HEK293T (cell line): ENCODE measurements at regions not wholly inside any gene's neighbourhood (a gene's known extent, or its start where the extent isn't known, plus 50 kb on each side); places are given as distances from the start of the nearest gene placed in this dataset.

Source experiments
- CTCF ChIA-PET: fragments of 350-600 bp; formaldehyde crosslinking; extraction: SDS; loops from one replicate; lab custom pipeline; 2021; ENCODE audit warnings: antibody characterized with exemption, inconsistent platforms; lab: Yijun Ruan, JAX
- POLR2A ChIA-PET: fragments of 350-600 bp; formaldehyde crosslinking; extraction: SDS; loops from one replicate; lab custom pipeline; 2020; ENCODE audit warnings: antibody characterized with exemption, inconsistent platforms; lab: Yijun Ruan, JAX
- DNase-seq: peaks from one replicate; pipeline ENCODE4 v3.0.0; 2012; ENCODE audit warnings: mixed read lengths; ENCODE audit errors: extremely low spot score
- ARNT ChIP-seq: fragments of 450-650 bp; IDR thresholded peaks from 2 replicates; pipeline ENCODE4 v1.6.1; 2017; ENCODE audit warnings: mild to moderate bottlenecking
- BHLHE40 ChIP-seq: fragments of 450-650 bp; IDR thresholded peaks from 2 replicates; pipeline ENCODE4 v1.6.1; 2016; ENCODE audit warnings: mild to moderate bottlenecking, moderate library complexity, borderline replicate concordance
- CTBP1 ChIP-seq: fragments of 450-650 bp; IDR thresholded peaks from 2 replicates; pipeline ENCODE4 v1.6.1; 2016; ENCODE audit warnings: borderline replicate concordance
- ELF4 ChIP-seq: fragments of 450-650 bp; IDR thresholded peaks from 2 replicates; pipeline ENCODE4 v1.6.1; 2017; ENCODE audit warnings: antibody characterized with exemption
- FOXA1 ChIP-seq: fragments of 450-650 bp; IDR thresholded peaks from 2 replicates; pipeline ENCODE4 v1.6.1; 2016; ENCODE audit warnings: mild to moderate bottlenecking
- FOXK2 ChIP-seq: fragments of 450-650 bp; IDR thresholded peaks from 2 replicates; pipeline ENCODE4 v1.6.1; 2016; ENCODE audit warnings: mild to moderate bottlenecking
- FOXM1 ChIP-seq: fragments of 450-650 bp; IDR thresholded peaks from 2 replicates; pipeline ENCODE4 v1.6.1; 2017; ENCODE audit warnings: mild to moderate bottlenecking, borderline replicate concordance
- HDGF ChIP-seq: fragments of 450-650 bp; IDR thresholded peaks from 2 replicates; pipeline ENCODE4 v1.6.1; 2017; ENCODE audit warnings: antibody characterized with exemption, borderline replicate concordance
- L3MBTL2 ChIP-seq: fragments of 450-650 bp; conservative IDR thresholded peaks from 2 replicates; pipeline ENCODE4 v1.6.1; 2016; ENCODE audit warnings: mild to moderate bottlenecking
- LEF1 ChIP-seq: fragments of 450-650 bp; IDR thresholded peaks from 2 replicates; pipeline ENCODE4 v1.6.1; 2017; ENCODE audit warnings: mild to moderate bottlenecking, borderline replicate concordance
- NFRKB ChIP-seq: fragments of 450-650 bp; IDR thresholded peaks from 2 replicates; pipeline ENCODE4 v1.6.1; 2016; ENCODE audit warnings: mild to moderate bottlenecking, moderate library complexity
- SP1 ChIP-seq: fragments of 450-650 bp; IDR thresholded peaks from 2 replicates; pipeline ENCODE4 v1.6.1; 2017
- SUZ12 ChIP-seq: fragments of 450-650 bp; IDR thresholded peaks from 2 replicates; pipeline ENCODE4 v1.6.1; 2016; ENCODE audit warnings: mild to moderate bottlenecking
- TARDBP ChIP-seq: fragments of 450-650 bp; IDR thresholded peaks from 2 replicates; pipeline ENCODE4 v1.6.1; 2016
- ZNF384 ChIP-seq: fragments of 450-650 bp; IDR thresholded peaks from 2 replicates; pipeline ENCODE4 v1.6.1; 2016
- TF ChIP-seq, protein P1 (sequence below): fragments of 450-650 bp; IDR thresholded peaks from 2 replicates; pipeline ENCODE4 v1.6.1; 2016

GRCh38 chr5:93845376-93845775 is 104.0 kb upstream of the POU5F2 start:
- TF ChIP-seq ELF4, result no peak
- TF ChIP-seq LEF1, result no peak
- no peak for TF ChIP-seq FOXM1
- TF ChIP-seq SP1, result no peak
- TF ChIP-seq ARNT, result no peak
- TF ChIP-seq BHLHE40, result no peak
- TF ChIP-seq HDGF, result no peak
- TF ChIP-seq L3MBTL2, result no peak
- no peak for TF ChIP-seq FOXA1
- no peak for TF ChIP-seq SUZ12
- TF ChIP-seq CTBP1, result no peak
- TF ChIP-seq, protein P1, sequence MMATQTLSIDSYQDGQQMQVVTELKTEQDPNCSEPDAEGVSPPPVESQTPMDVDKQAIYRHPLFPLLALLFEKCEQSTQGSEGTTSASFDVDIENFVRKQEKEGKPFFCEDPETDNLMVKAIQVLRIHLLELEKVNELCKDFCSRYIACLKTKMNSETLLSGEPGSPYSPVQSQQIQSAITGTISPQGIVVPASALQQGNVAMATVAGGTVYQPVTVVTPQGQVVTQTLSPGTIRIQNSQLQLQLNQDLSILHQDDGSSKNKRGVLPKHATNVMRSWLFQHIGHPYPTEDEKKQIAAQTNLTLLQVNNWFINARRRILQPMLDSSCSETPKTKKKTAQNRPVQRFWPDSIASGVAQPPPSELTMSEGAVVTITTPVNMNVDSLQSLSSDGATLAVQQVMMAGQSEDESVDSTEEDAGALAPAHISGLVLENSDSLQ, result no peak
- POLR2A ChIA-PET, result no interaction called here
- DNase-seq, result no peak
- CTCF ChIA-PET, result no interaction called here

DNA sequence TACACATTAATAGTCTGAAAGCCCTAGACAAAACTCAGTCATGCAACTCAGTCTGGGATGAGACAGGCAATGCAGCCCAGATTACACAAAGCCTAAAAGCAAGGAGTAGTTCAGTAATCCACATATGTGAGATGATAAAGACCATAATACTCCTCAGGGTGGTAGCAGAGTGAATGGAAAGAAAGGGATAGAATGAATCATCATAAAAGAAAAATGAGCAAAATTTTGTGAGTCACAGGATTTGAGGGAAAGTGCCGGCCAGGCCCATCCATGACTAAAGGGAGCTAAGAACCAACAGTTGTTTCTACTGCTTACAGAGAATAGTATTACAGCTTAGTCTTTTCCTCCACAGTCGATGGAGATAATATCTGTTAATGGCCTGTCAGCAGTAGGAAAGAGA is 90.0 kb upstream of the POU5F2 start:
- DNase-seq, result no peak
- no peak for TF ChIP-seq TARDBP
- CTCF ChIA-PET, result no interaction called here
- POLR2A ChIA-PET, result no interaction called here

GRCh38 chr5:93830893-93831292 is 89.5 kb upstream of the POU5F2 start:
- TF ChIP-seq, protein P1, result no peak
- no peak for TF ChIP-seq BHLHE40
- no peak for TF ChIP-seq NFRKB
- no peak for TF ChIP-seq L3MBTL2
- TF ChIP-seq SUZ12, result no peak
- no peak for TF ChIP-seq ZNF384
- no peak for TF ChIP-seq TARDBP
- TF ChIP-seq FOXM1, result no peak
- TF ChIP-seq FOXK2, result no peak
- no peak for TF ChIP-seq HDGF
- no peak for TF ChIP-seq FOXA1
- TF ChIP-seq CTBP1, result no peak
- no peak for TF ChIP-seq ARNT
- TF ChIP-seq SP1, result no peak
- ChIA-PET CTCF (no interaction called here), POLR2A (no interaction called here)
- no peak for DNase-seq

DNA sequence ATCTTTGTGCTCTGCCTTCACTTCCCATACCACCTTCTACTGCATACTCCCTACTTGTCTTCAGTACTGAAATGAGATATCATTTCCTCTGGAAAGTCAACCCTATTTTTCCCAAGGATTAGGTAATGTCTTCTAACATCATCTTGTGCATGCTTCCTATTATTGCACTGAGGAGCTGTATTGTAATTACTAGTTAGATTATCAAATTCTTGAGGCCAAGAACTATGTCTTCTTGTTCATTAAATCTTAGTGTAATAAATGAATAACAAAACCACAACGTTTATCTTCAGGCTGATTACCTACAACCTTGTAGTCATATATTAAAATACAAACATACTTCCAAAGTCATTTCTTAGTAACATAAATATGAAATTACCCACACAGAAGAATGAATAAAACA is 87.9 kb upstream of the POU5F2 start:
- TF ChIP-seq TARDBP (no peak), FOXK2 (no peak), ARNT (no peak), ELF4 (no peak), FOXA1 (no peak), SP1 (no peak), FOXM1 (no peak), LEF1 (no peak), NFRKB (no peak), BHLHE40 (no peak), HDGF (no peak)
- TF ChIP-seq, protein P1, result no peak
- POLR2A ChIA-PET, result no interaction called here
- CTCF ChIA-PET, result no interaction called here
- DNase-seq, result no peak

- CTCF ChIA-PET, result no interaction called here
- POLR2A ChIA-PET, result no interaction called here
- no peak for DNase-seq
- TF ChIP-seq ELF4 (no peak), FOXK2 (no peak), ZNF384 (no peak), BHLHE40 (no peak), FOXM1 (no peak)
- TF ChIP-seq, protein P1, result no peak
Observed at GRCh38 chr5:93821891-93822415, 80.6 kb upstream of the POU5F2 start.

DNA sequence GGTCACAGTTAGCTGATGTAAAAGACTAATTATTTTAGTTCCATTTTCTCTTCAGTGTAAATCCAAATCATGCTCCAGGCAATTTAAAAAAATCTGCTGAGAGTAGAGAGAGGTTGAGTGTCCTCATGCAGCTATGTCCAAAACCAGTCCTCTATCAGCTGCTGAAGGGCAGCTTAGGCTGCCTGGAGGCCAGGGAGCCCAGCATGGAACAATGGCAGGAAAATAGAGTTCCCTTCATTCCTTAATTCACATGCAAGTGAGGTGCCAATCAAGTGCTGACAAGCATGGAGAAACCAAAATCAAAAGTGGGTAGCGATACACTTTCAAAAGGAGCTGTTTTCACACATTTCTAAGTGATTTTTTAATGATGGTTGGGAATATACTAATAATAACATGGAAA is 78.3 kb upstream of the POU5F2 start:
- ChIA-PET CTCF (no interaction called here), POLR2A (no interaction called here)

More for the DNA sequence above, 78.3 kb upstream of the POU5F2 start:
- DNase-seq, result no peak
- no peak for TF ChIP-seq FOXA1
- TF ChIP-seq ZNF384, result no peak
- no peak for TF ChIP-seq SP1
- no peak for TF ChIP-seq SUZ12
- TF ChIP-seq BHLHE40, result no peak
- TF ChIP-seq, protein P1, result no peak
- no peak for TF ChIP-seq TARDBP
- TF ChIP-seq LEF1, result no peak
- TF ChIP-seq CTBP1, result no peak
- TF ChIP-seq ARNT, result no peak
